Smooth muscle cell of the brain vasculature (primary cell): ENCODE measurements at regions not wholly inside any gene's neighbourhood (a gene's known extent, or its start where the extent isn't known, plus 50 kb on each side); places are given as distances from the start of the nearest gene placed in this dataset.

Experiments
- DNase-seq: peaks from one replicate; pipeline ENCODE4 v3.0.0-alpha.2; 2012; ENCODE audit warnings: low read depth, low spot score

DNA sequence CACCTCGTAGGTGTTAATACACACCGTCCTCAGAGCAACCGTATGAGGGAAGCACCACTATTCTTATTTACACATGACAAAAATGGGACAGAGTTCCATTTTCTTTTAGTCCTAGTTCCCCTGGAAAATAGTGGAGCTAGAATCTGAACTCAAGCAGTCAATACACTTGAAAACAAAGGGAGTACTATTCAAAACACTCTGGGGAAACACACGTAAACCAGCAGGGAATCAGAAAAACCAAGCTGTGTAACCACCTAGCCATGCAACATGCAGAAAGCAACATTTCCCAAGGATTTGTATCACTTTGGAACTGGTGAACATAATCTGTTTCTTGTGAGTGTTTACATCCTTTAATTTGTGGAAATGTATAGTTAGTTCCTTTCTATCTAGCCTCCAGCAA lies 208.2 kb downstream of the UBE2E3 start:
- no peak for DNase-seq

DNA sequence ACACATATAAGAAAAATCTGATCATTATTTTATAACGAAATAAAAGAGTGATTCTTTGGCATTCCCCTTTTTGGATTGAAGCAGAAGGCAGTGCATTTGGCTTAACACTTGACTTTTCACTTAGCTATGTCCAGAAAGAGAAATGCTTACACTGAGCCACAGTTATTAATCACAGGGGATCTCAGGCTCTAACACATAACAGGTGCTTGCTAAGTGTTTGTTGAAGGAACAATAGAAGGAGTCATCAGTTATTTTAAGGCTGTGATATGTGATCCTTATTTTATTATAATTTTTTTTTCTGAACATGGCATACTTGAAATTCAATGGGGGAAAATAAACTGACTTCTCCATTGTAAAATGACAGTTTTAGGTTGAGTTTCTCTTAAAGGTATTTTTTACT lies 209.5 kb downstream of the UBE2E3 start:
- DNase-seq: no peak

GRCh38 chr2:181190711-181191110 lies 210.3 kb downstream of the UBE2E3 start:
- no peak for DNase-seq

GRCh38 chr2:181193550-181193949 lies 213.1 kb downstream of the UBE2E3 start:
- DNase-seq: no peak

DNA sequence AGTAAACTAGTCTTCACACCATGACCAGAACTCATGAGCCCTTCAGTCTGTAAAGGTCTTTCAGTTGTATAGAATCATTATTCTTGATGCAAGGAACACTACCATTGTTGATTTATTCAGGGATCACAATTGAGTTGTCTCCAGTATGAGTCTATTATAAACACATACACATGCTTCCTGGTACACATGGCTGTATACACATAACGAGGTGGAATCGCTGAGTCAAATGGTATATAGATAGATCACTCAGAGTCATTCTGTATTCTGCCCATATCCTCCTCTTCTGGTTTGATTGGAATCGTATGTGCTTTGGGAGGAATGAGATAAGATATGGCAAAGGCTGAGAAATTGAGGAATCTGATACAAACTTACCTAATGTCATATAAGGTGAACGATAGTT lies 216.0 kb downstream of the UBE2E3 start:
- DNase-seq: no peak

DNA sequence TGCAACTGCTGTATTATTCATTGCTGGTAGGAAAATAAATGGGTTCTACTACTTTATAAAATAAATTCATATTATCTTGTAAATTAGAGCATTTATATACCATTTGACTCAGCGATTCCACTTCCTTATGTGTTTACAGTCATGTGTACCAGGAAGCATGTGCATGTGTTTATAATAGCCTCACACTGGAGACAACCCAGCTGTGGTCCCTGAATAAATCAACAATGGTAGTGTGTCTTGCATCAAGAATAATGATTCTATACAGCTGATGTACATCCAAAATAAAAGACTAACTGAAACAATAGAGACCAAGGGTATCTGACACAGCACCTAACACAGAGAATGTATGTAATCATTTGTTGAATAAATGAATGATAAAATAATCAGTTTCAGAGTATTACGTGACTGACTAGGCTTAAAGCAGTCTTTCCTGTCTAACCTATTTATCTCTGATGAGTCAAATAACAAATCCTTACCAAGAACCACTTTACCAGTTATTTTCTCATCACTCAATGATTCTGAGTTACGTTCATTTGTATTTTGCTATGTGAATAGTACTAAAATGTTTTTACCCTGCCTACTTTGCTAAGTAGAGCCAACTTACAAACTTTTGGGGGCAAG lies 216.8 kb downstream of the UBE2E3 start:
- no peak for DNase-seq

GRCh38 chr2:181198183-181198864 lies 217.9 kb downstream of the UBE2E3 start:
- DNase-seq: no peak

DNA sequence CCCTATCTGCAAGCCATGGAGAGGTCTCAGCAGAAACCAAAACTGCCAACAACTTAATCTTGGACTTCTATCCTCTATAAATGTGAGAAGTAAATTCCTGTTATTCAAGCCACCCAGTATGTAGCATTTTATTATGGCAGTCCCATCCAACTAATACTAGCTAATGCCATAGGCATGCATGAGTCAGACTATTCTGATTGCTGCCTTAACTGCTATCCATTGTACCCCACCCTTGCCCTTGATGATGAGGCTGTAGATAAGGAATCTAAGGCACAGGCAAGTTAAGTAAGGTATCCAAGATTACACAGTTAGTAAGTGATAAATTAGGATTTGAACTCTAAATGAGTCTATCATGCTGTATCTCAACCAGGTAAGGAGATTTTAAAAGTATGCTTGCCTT lies 223.0 kb downstream of the UBE2E3 start:
- no peak for DNase-seq

GRCh38 chr2:181203916-181204315 lies 223.5 kb downstream of the UBE2E3 start:
- DNase-seq: no peak

GRCh38 chr2:181218401-181218821 lies 238.0 kb downstream of the UBE2E3 start:
- no peak for DNase-seq

DNA sequence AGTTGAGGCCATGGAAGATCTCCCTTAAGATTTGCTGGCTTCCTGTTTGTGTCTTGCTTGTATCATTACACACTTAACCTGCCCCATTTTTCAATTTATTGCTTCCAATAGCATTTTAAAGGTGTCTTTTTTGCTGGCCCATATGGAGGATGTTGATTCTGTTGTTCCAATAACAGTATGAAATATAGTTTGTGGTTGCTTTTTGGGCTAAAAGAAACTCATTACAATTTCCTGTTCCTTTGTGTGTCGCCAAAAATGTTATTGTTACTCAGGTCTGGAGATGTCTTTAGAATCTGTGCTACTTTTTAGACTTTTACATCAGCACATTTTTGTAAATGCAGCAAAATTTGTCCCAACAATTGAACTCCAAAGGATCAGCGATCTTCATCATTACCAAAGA lies 234.0 kb upstream of the ITGA4 start:
- no peak for DNase-seq

- no peak for DNase-seq
These were observed 232.3 kb upstream of the ITGA4 start for GRCh38 chr2:181224866-181225265.

DNA sequence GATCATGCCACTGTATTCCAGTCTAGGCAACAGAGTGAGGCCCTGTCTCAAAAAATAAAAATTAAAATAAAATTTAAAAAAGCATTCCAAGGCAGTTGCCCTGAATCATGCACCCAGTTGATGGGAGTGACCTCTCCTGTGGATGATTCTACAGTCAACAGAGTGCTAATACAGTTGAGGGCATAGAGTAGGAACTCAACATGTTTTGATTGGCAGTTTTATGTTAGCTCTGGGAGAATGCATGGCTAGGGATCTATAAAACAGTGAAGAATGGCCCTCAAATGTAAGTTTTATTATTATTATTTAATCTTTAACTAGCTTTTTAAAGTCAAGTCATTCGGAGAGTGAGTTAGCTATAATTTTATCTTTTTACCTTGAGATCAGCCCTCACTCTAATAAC lies 228.5 kb upstream of the ITGA4 start:
- DNase-seq: no peak

DNA sequence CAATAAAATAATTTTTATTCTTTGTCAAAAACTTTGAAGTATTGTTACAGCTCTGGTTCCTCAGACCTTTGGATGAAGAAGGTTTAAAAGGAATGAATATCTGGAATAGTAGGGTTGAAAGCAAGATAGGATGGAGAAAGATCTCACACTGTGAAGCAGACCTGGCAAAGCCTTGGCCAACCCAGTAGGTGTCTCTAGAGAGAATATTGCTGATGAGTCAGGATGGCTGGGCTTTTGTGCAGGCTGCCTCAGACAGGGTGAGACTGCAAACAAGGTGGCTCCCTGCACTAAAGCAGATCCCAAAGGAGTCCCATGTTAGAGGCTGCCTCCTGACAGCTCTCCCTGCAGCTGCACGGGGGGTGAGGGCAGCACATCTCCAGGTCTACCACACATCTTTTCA lies 226.0 kb upstream of the ITGA4 start:
- DNase-seq: no peak

GRCh38 chr2:181231886-181232621 lies 225.1 kb upstream of the ITGA4 start:
- no peak for DNase-seq

DNA sequence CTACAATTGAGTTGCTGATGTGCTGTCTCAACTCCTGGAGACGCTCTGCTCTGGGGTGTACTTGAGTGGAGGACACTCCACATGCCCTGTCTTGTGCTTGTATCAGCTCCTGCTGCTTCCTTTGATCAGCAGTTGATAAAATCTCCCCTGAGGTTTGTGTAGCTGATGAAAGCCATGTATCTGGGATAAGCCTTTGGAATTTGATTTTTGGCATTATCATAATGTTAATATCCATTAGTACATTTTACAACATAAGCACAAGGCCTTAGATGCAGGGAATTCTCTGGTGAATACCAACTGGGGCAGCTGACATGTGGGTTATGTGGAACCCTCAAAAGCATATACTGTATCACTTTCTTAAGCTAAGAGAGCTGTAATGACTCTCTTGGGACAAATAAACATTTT lies 222.7 kb upstream of the ITGA4 start:
- DNase-seq: no peak

DNA sequence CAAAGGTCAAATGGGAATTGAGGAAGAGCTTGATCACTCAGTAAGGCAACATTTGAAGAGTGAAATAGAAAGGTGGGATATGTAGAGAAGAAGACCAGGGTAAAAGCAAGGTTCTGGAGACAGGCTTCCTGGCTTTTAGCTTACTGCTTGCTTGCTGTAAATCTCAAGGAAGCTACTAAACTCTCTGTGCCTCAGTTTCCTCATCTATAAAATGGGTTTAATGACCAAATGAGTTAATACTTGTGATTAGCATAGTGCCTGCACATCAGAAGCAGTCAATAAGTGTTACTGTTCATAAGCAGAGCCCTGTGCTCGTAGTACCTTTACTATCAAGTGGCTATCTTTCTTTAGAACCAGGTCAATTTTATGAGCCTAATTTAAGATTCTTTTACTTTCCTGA lies 222.2 kb upstream of the ITGA4 start:
- no peak for DNase-seq

GRCh38 chr2:181235683-181236459 lies 221.3 kb upstream of the ITGA4 start:
- DNase-seq: no peak

DNA sequence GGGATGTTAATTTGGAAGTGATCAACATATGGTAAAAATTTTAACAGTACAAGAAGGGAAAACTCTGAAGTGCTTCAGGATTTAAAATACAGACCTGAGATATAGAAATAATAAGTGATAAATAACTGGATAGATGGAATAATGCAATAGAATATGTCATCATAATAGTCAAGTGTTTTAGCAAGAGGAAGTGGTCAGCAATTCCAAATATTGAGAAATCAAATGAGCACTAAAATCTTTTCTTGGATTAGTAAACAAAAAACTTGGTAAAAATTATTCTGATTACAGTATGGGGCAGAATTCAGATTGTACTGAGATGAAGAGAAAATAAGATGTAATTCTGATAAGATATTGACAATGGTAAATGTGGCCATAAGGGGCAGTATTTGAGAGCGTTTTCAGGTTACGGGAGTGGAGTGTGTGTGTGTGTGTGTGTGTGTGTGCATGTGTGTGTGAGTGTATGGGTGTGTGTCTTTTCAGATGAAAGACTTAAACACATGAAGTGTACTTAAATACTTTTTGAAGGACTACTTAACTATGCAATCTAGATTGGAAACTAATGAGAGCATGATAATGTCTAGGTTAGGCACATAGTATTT lies 217.9 kb upstream of the ITGA4 start:
- DNase-seq: no peak

GRCh38 chr2:181240844-181241243 lies 216.3 kb upstream of the ITGA4 start:
- DNase-seq: no peak

DNA sequence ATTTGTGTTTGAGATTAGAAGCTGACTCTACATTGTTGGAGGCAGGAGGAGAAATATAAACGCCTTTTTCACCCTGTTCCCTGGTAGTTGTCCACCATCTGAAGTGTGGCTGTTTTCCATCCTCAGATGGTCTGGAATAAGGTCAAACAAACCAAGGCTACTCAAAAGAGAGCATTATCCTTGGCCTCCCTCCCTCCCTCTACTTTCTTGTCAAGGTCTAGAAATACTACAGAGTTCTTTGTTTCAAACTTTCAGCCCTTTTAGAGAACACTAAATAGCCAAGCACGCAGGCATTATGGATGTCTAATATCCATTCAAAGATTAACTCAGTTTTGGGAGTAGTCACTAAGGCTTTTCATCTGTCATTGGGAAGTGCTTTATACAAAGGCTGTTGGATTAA lies 215.8 kb upstream of the ITGA4 start:
- DNase-seq: no peak

GRCh38 chr2:181241797-181242196 lies 215.4 kb upstream of the ITGA4 start:
- no peak for DNase-seq
